GM12891 (cell line): ENCODE measurements at regions not wholly inside any gene's neighbourhood (a gene's known extent, or its start where the extent isn't known, plus 50 kb on each side); places are given as distances from the start of the nearest gene placed in this dataset.

Source experiments
- PAX5 ChIP-seq: IDR thresholded peaks from 2 replicates; pipeline ENCODE4 v1.6.1; 2011; ENCODE audit warnings: low read length, moderate library complexity, mild to moderate bottlenecking; ENCODE audit not compliant: insufficient read depth, severe bottlenecking
- POLR2A ChIP-seq: IDR thresholded peaks from 2 replicates; pipeline ENCODE4 v1.6.1; 2011; ENCODE audit warnings: low read depth, low read length, control low read depth
- POLR2AphosphoS5 ChIP-seq: IDR thresholded peaks from 2 replicates; pipeline ENCODE4 v1.6.1; 2011; ENCODE audit warnings: low read depth, low read length, control low read depth
- POU2F2 ChIP-seq: IDR thresholded peaks from 2 replicates; pipeline ENCODE4 v1.6.1; 2011; ENCODE audit warnings: low read depth, mild to moderate bottlenecking, control low read depth, low read length, moderate library complexity
- SPI1 ChIP-seq: IDR thresholded peaks from 2 replicates; pipeline ENCODE4 v1.6.1; 2011; ENCODE audit warnings: low read depth, low read length, control low read depth
- TAF1 ChIP-seq: IDR thresholded peaks from 2 replicates; pipeline ENCODE4 v1.6.1; 2011; ENCODE audit warnings: low read depth, low read length, control low read depth

- TF ChIP-seq POLR2AphosphoS5 (no peak), POLR2A (no peak), TAF1 (no peak), POU2F2 (no peak), SPI1 (no peak), PAX5 (no peak)
Measured at GRCh38 chr2:186379052-186379451, 107.0 kb upstream of the ZC3H15 start.
